ENCODE measurements at regions not wholly inside any gene's neighbourhood (a gene's known extent, or its start where the extent isn't known, plus 50 kb on each side); places are given as distances from the start of the nearest gene placed in this dataset.

DNA sequence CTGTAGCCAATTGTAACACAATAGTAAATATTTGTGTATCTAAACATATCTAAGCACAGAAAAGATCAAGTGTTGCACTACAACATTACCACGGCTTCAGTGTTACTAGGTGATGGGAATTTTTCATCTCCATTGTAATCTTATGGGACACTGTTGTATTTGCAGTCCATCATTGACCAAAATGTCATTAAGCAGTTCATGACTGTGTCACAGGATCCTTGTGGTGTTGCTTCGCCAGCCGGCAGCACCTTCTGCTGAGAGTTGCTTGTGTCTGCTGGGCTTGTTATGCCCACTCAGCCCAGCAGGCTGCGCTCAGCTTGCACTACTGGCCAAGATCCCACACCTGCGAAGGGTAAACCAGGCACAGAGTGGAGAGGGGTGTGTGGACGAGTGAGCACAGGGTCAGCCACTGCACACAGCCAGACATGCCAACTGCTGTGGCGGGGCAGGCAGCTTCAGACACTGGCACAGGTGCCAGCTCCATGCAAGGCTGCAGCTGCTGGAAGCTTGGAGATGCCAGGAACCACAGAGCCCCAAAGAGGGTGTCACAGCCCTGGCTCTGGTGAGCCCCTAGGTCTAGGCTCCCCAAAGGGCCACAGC lies 273.7 kb downstream of the CETN3 start:
- TF ChIP-seq CTCF (IDR thresholded peaks at IDR 0.05) = no peak
- TF ChIP-seq POLR2A (IDR thresholded peaks at IDR 0.05) = no peak
